ENCODE measurements at regions not wholly inside any gene's neighbourhood (a gene's known extent, or its start where the extent isn't known, plus 50 kb on each side); places are given as distances from the start of the nearest gene placed in this dataset.

DNA sequence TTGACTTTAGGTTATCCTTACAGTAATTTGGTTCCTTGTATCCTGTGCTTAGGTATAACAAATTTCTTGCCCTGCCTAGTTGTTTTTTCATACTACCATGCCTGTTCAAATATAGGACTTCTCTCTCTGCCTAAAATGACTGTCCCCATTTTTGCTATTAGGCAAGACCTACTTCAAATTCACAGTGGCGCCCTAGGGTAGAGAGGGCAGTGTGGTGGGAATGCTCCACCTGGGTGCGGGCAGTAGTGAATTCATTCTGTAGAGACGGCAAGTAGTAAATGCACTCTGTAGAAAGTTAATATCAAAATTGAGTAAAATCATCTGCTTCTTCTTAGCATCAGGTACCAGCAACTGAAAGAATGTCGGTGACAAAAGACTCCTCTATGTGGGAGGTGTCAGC is 120.4 kb upstream of the RHOBTB1 start:
- no peak for DNase-seq
- Histone ChIP-seq H3K9me3 (ENCODE audit: insufficient read depth, low read length, severe bottlenecking) (no peaks in the 10 kb centered on the region), H3K27ac (ENCODE audit: low read length) (no peak overlapping the region), H3K4me1 (ENCODE audit: insufficient read depth, low read length) (no peaks in the 10 kb centered on the region), H3K79me2 (ENCODE audit: insufficient read depth, low read length) (no peaks in the 10 kb centered on the region), H3K27me3 (ENCODE audit: insufficient read depth, low read length, poor library complexity) (no peaks in the 10 kb centered on the region), H3K36me3 (ENCODE audit: insufficient read depth, low read length) (no peaks in the 10 kb centered on the region), H4K20me1 (ENCODE audit: insufficient read depth, low read length) (no peaks in the 10 kb centered on the region), H3K4me3 (ENCODE audit: low read depth in 1 of 2, low read length in 2 of 2) (no peak overlapping the region), H2AFZ (ENCODE audit: low read depth, low read length) (no peak overlapping the region), H3K4me2 (ENCODE audit: insufficient read depth, low read length) (no peak overlapping the region), H3K9ac (ENCODE audit: low read depth, low read length) (no peak overlapping the region)
- ATAC-seq (ENCODE audit: insufficient read depth, low read depth), result no peak
- TF ChIP-seq EZH2 (IDR thresholded peaks at IDR 0.05; ENCODE audit: borderline replicate concordance, low read depth, low read length, severe bottlenecking) (no peak), CTCF (IDR thresholded peaks at IDR 0.05; ENCODE audit: borderline replicate concordance, extremely low read depth, low read length, poor library complexity, severe bottlenecking) (no peak)

GRCh38 chr10:61063901-61064300 is 119.9 kb upstream of the RHOBTB1 start:
- Histone ChIP-seq H3K9me3 (ENCODE audit: insufficient read depth, low read length, severe bottlenecking) (no peaks in the 10 kb centered on the region), H2AFZ (ENCODE audit: low read depth, low read length) (no peak overlapping the region), H3K4me1 (ENCODE audit: insufficient read depth, low read length) (no peaks in the 10 kb centered on the region), H3K79me2 (ENCODE audit: insufficient read depth, low read length) (no peaks in the 10 kb centered on the region), H3K4me3 (ENCODE audit: low read depth in 1 of 2, low read length in 2 of 2) (no peak overlapping the region), H3K9ac (ENCODE audit: low read depth, low read length) (no peak overlapping the region), H3K4me2 (ENCODE audit: insufficient read depth, low read length) (no peak overlapping the region), H3K27ac (ENCODE audit: low read length) (no peak overlapping the region), H3K27me3 (ENCODE audit: insufficient read depth, low read length, poor library complexity) (no peaks in the 10 kb centered on the region), H4K20me1 (ENCODE audit: insufficient read depth, low read length) (no peaks in the 10 kb centered on the region), H3K36me3 (ENCODE audit: insufficient read depth, low read length) (no peaks in the 10 kb centered on the region)
- ATAC-seq (ENCODE audit: insufficient read depth, low read depth) (no peak), DNase-seq (no peak)
- no peak for TF ChIP-seq CTCF (IDR thresholded peaks at IDR 0.05; ENCODE audit: borderline replicate concordance, extremely low read depth, low read length, poor library complexity, severe bottlenecking)
- no peak for TF ChIP-seq EZH2 (IDR thresholded peaks at IDR 0.05; ENCODE audit: borderline replicate concordance, low read depth, low read length, severe bottlenecking)

DNA sequence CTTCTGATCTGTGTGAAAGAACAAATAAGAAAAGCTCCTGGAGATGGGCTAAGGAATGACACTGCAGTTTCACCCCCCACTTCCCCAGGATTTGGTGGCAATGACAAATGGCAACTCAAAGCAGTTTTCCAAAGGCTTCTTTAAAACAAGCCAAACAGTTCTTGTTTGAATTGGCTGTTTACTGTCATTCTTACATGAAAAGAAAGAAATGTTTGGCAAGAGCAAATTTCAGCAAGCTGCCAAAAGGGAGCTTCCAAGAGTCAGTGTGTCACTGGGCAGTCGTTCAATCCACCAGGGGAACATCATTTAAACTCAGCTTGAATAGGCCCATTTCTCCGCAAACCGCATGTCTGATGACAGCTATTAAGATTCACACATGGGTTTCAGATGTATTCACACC is 119.0 kb upstream of the RHOBTB1 start:
- ATAC-seq (ENCODE audit: insufficient read depth, low read depth), result no peak
- Histone ChIP-seq H3K4me1 (ENCODE audit: insufficient read depth, low read length) (no peaks in the 10 kb centered on the region), H3K36me3 (ENCODE audit: insufficient read depth, low read length) (no peaks in the 10 kb centered on the region), H3K27me3 (ENCODE audit: insufficient read depth, low read length, poor library complexity) (no peaks in the 10 kb centered on the region), H2AFZ (ENCODE audit: low read depth, low read length) (no peak overlapping the region), H3K4me3 (ENCODE audit: low read depth in 1 of 2, low read length in 2 of 2) (no peak overlapping the region), H3K9me3 (ENCODE audit: insufficient read depth, low read length, severe bottlenecking) (no peaks in the 10 kb centered on the region), H4K20me1 (ENCODE audit: insufficient read depth, low read length) (no peaks in the 10 kb centered on the region), H3K79me2 (ENCODE audit: insufficient read depth, low read length) (no peaks in the 10 kb centered on the region), H3K4me2 (ENCODE audit: insufficient read depth, low read length) (no peak overlapping the region), H3K9ac (ENCODE audit: low read depth, low read length) (no peak overlapping the region), H3K27ac (ENCODE audit: low read length) (no peak overlapping the region)
- TF ChIP-seq CTCF (IDR thresholded peaks at IDR 0.05; ENCODE audit: borderline replicate concordance, extremely low read depth, low read length, poor library complexity, severe bottlenecking) (no peak), EZH2 (IDR thresholded peaks at IDR 0.05; ENCODE audit: borderline replicate concordance, low read depth, low read length, severe bottlenecking) (no peak)
- no peak for DNase-seq

DNA sequence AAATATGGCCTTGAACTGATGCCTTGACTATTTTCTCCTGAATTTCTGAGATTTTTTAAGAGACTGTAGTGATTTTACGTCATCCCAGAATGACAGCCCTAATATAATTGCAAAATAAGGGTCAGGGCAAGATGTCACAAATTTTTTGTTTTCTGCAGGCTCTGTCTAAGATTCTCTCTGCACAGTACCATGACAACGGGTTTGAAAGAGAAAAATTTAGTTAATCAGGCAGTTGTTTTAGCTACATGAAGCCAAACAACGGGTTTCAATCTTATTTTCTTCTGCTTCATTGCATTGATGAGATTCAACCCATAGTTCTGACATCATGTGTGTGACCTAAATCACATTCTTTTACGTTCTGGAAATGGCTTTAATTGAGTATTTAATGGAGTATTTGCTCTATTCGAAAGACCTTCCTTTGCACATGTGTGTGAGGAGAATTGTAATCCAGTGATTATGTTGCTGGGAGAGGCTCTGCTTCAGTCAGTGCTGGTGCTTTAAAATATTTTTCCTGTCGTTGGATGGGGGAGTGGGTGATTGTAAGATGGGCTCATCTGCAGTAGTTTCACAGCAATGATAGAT is 118.0 kb upstream of the RHOBTB1 start:
- no peak for ATAC-seq (ENCODE audit: insufficient read depth, low read depth)
- Histone ChIP-seq H3K9ac (ENCODE audit: low read depth, low read length) (no peak overlapping the region), H3K4me3 (ENCODE audit: low read depth in 1 of 2, low read length in 2 of 2) (no peak overlapping the region), H3K9me3 (ENCODE audit: insufficient read depth, low read length, severe bottlenecking) (no peaks in the 10 kb centered on the region), H3K27me3 (ENCODE audit: insufficient read depth, low read length, poor library complexity) (no peaks in the 10 kb centered on the region), H3K4me1 (ENCODE audit: insufficient read depth, low read length) (no peaks in the 10 kb centered on the region), H3K36me3 (ENCODE audit: insufficient read depth, low read length) (no peaks in the 10 kb centered on the region), H4K20me1 (ENCODE audit: insufficient read depth, low read length) (no peaks in the 10 kb centered on the region), H2AFZ (ENCODE audit: low read depth, low read length) (no peak overlapping the region), H3K27ac (ENCODE audit: low read length) (no peak overlapping the region), H3K79me2 (ENCODE audit: insufficient read depth, low read length) (no peaks in the 10 kb centered on the region), H3K4me2 (ENCODE audit: insufficient read depth, low read length) (no peak overlapping the region)
- TF ChIP-seq CTCF (IDR thresholded peaks at IDR 0.05; ENCODE audit: borderline replicate concordance, extremely low read depth, low read length, poor library complexity, severe bottlenecking) (no peak), EZH2 (IDR thresholded peaks at IDR 0.05; ENCODE audit: borderline replicate concordance, low read depth, low read length, severe bottlenecking) (no peak)
- no peak for DNase-seq
